ENCODE measurements at regions not wholly inside any gene's neighbourhood (a gene's known extent, or its start where the extent isn't known, plus 50 kb on each side); places are given as distances from the start of the nearest gene placed in this dataset.
A peak's percentile ranks its signal among the peaks of the same experiment; 100 is the strongest.
"Not testable (repeated sequence)": the region's sequence is repeated elsewhere in the genome, so short reads cannot be mapped to it uniquely, and the experiment has no call there.

DNA sequence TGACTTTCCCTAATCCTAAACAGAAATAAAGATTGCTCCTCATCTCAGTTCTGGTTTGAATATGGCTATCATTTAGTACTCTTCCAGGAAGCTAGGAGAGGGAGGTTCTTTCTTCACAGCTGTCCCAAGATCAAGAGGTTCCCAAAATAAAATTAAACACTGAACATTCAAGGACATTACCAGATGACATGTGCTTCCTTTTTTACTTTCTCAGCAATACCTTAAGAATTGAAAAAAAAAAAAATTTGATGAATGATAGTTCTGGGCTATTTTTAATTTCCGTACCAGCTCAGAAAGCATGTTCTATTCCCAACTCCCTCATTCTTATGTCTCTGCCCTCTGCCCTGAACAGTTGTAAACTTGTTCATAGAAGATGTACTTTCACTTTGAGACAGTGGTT lies 61.7 kb upstream of the MYL1 start:
- H3K4me1 Mint-ChIP-seq = no peaks in the 10 kb centered on the region
- peaks cover 9% of the 10 kb centered on the region for H3K27me3 Mint-ChIP-seq
- peaks cover 4% of the 10 kb centered on the region for H3K9me3 Mint-ChIP-seq
- H3K36me3 Mint-ChIP-seq = no peaks in the 10 kb centered on the region
- H3K4me3 Mint-ChIP-seq = no peak overlapping the region
- no peak overlapping the region for H3K27ac Mint-ChIP-seq
- no peak for ATAC-seq

DNA sequence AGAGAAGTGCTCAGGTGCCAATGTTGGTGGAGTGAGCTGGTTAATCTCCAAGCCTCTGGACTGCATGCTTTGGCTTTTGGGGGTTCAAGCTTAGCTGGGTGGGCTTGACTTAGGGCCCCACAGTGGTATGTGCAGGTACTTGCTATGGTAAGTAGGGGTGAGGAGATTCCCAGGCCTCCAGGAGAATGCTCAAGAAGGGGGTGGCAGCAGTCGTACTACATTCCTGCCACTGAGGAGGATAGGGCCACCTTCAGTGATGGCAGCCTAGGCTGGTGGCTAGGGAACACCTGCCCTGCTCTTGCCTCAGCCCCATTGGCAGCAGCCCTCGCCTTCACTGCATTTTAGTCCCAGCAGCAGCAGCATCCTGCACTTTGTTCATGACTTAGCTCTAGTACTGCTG lies 55.6 kb upstream of the MYL1 start:
- no peaks in the 10 kb centered on the region for H3K36me3 Mint-ChIP-seq
- no peaks in the 10 kb centered on the region for H3K27me3 Mint-ChIP-seq
- ATAC-seq = no peak
- no peak overlapping the region for H3K4me3 Mint-ChIP-seq
- no peaks in the 10 kb centered on the region for H3K9me3 Mint-ChIP-seq
- H3K4me1 Mint-ChIP-seq = no peaks in the 10 kb centered on the region
- no peak overlapping the region for H3K27ac Mint-ChIP-seq

DNA sequence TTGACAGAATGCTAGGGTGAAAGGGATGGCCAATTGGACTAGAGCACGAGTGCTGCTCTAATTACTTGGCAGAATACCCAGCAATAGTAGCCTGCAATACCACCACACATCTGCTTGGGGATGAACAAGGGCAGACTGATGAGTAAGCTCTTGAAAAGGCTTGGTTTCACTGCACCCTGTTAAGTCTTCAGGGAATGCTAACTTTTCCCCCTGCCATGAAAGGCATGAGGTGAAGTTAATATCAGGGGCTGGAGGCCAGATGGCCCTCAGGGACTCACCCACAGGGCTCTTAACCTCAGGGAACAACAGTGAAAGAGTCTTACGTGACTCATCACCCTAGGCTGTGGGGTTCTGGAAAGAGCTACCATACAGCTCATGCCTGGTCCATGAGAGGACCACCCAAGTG lies 51.7 kb upstream of the MYL1 start:
- Mint-ChIP-seq H3K27ac (no peak overlapping the region), H3K36me3 (no peaks in the 10 kb centered on the region), H3K4me1 (no peaks in the 10 kb centered on the region)

DNA sequence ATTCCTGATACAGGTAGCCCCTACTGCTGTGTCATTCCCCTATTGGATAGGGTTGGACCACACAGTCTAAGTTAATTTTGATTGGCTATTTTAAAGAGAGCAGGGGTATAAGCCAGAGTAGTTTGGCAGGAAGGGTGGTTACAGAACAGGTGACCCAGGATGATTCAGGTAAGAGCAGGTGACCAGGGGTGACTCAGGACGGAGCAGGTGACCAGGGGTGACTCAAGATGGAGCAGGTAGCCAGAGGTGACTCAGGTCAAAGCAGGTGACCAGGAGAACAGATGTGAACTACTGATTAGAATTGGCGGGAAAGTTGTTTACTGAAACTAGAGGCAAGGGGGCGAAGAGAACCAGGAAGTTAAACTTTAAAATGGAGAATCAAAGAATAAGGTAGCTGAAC lies 50.5 kb upstream of the MYL1 start:
- not testable (repeated sequence) for H3K27ac Mint-ChIP-seq, H3K9me3 Mint-ChIP-seq, H3K36me3 Mint-ChIP-seq, H3K27me3 Mint-ChIP-seq, ATAC-seq, H3K4me1 Mint-ChIP-seq, H3K4me3 Mint-ChIP-seq

More for the DNA sequence above, 51.7 kb upstream of the MYL1 start:
- Mint-ChIP-seq H3K4me3 (no peak overlapping the region), H3K9me3 (no peaks in the 10 kb centered on the region), H3K27me3 (peaks cover 4% of the 10 kb centered on the region)
- peak; percentile 42 for ATAC-seq
